ENCODE measurements at regions not wholly inside any gene's neighbourhood (a gene's known extent, or its start where the extent isn't known, plus 50 kb on each side); places are given as distances from the start of the nearest gene placed in this dataset.

- DNase-seq (ENCODE audit: low read depth), result no peak
- no peak for TF ChIP-seq CTCF (IDR thresholded peaks at IDR 0.05; ENCODE audit: low read depth, low read length, missing control alignments)
- H3K4me3 ChIP-seq (ENCODE audit: low read depth, low read length), result no peak overlapping the region
- in situ Hi-C loops (cut with HindIII; ENCODE audit: low sequenced_read_pairs), result no loop called here
These were observed 90.3 kb downstream of the TMEM168 start for GRCh38 chr7:112699725-112700513.

GRCh38 chr7:112701456-112701855 is 88.7 kb downstream of the TMEM168 start:
- no peak for TF ChIP-seq CTCF (IDR thresholded peaks at IDR 0.05; ENCODE audit: low read depth, low read length, missing control alignments)
- no peak overlapping the region for H3K4me3 ChIP-seq (ENCODE audit: low read depth, low read length)
- in situ Hi-C loops (cut with HindIII; ENCODE audit: low sequenced_read_pairs), result no loop called here
- no peak for DNase-seq (ENCODE audit: low read depth)

- in situ Hi-C loops (cut with HindIII; ENCODE audit: low sequenced_read_pairs), result no loop called here
- no peak for DNase-seq (ENCODE audit: low read depth)
- no peak overlapping the region for H3K4me3 ChIP-seq (ENCODE audit: low read depth, low read length)
- no peak for TF ChIP-seq CTCF (IDR thresholded peaks at IDR 0.05; ENCODE audit: low read depth, low read length, missing control alignments)
These were observed 82.5 kb downstream of the TMEM168 start for GRCh38 chr7:112707655-112708054.

GRCh38 chr7:112708236-112708635 is 82.0 kb downstream of the TMEM168 start:
- no peak for DNase-seq (ENCODE audit: low read depth)
- no peak overlapping the region for H3K4me3 ChIP-seq (ENCODE audit: low read depth, low read length)
- in situ Hi-C loops (cut with HindIII; ENCODE audit: low sequenced_read_pairs), result no loop called here
- TF ChIP-seq CTCF (IDR thresholded peaks at IDR 0.05; ENCODE audit: low read depth, low read length, missing control alignments), result no peak

Measured in astrocyte of the cerebellum (primary cell).